K562 (cell line): ENCODE measurements at regions not wholly inside any gene's neighbourhood (a gene's known extent, or its start where the extent isn't known, plus 50 kb on each side); places are given as distances from the start of the nearest gene placed in this dataset.
"Not testable (repeated sequence)": the region's sequence is repeated elsewhere in the genome, so short reads cannot be mapped to it uniquely, and the experiment has no call there.

Experiments
- ATAC-seq: fragments of 200-7000 bp; cut with Tn5 transposase; 3 replicates; pipeline ENCODE4 v1.9.1; 2020; ENCODE audit warnings: moderate library complexity
- BruUV-seq: library from RNA; stranded (reverse); fragments of 400-500 nt; replicated peaks from 2 replicates; lab custom pipeline; 2021; lab: Mats Ljungman, UMichigan
- CTCF ChIA-PET: fragments of 300-600 bp; formaldehyde crosslinking; extraction: SDS; loops from one replicate; lab custom pipeline; 2021; ENCODE audit warnings: low intra/inter-chr PET ratio; lab: Yijun Ruan, JAX
- POLR2A ChIA-PET: fragments of 300-600, 350-650 bp; sonication (Branson Sonifier 250); formaldehyde crosslinking; extraction: SDS; loops from one replicate; lab custom pipeline; 2021; ENCODE audit warnings: antibody characterized with exemption, inconsistent platforms; lab: Yijun Ruan, JAX
- DNase-seq, 4 experiments: peaks; one replicate each; pipeline versions ENCODE4 v3.0.0 to v3.0.0-alpha.2; 2011 to 2018; ENCODE audit warnings: low spot score in 3 of 4, mixed read lengths in 3 of 4; ENCODE audit errors: extremely low read depth in 1 of 4
- FAIRE-seq: peaks from 2 replicates; lab custom pipeline; 2011; peaks lifted over from hg19 to GRCh38; lab: Jason Lieb, UNC
- H2AFZ ChIP-seq: 2 replicates; pipeline ENCODE4 v1.6.0; 2011; ENCODE audit warnings: low read depth, low read length, control low read depth, inconsistent platforms
- H3K27ac ChIP-seq: fragments of 200-600 bp; 3 replicates; pipeline ENCODE4 v1.8.0; 2011; ENCODE audit warnings: low read depth, mild to moderate bottlenecking, control low read depth, inconsistent platforms, low read length, moderate library complexity, mixed read lengths; ENCODE audit errors: extremely low read depth
- H3K27me3 ChIP-seq, 2 experiments: fragments of 300-600 bp in 1 of 2; 2 replicates in 1 of 2; 3 replicates in 1 of 2; pipeline versions ENCODE4 v1.6.0 to v1.8.0; 2011; ENCODE audit warnings: inconsistent platforms in 2 of 2, low read length in 2 of 2, mild to moderate bottlenecking in 1 of 2, mixed read lengths in 1 of 2, moderate library complexity in 1 of 2; ENCODE audit not compliant: control insufficient read depth in 2 of 2, insufficient read depth in 2 of 2
- H3K36me3 ChIP-seq: fragments of 300-600 bp; 3 replicates; pipeline ENCODE4 v1.8.0; 2011; ENCODE audit warnings: mild to moderate bottlenecking, low read length, inconsistent platforms; ENCODE audit not compliant: control insufficient read depth, insufficient read depth
- H3K4me1 ChIP-seq, 2 experiments: fragments of 200-600 bp in 1 of 2; replicated peaks in 1 of 2; 2 replicates in 1 of 2; 3 replicates in 1 of 2; pipeline versions ENCODE4 v1.5.1 to v1.8.0; 2011; ENCODE audit warnings: inconsistent platforms in 2 of 2, low read length in 2 of 2, mild to moderate bottlenecking in 1 of 2, mixed read lengths in 1 of 2, moderate library complexity in 1 of 2; ENCODE audit not compliant: control insufficient read depth in 2 of 2, insufficient read depth in 2 of 2
- H3K4me2 ChIP-seq: 2 replicates; pipeline ENCODE4 v1.6.1; 2011; ENCODE audit warnings: low read length, control low read depth, inconsistent platforms, mixed read lengths; ENCODE audit not compliant: insufficient read depth
- H3K4me3 ChIP-seq: fragments of 200-600 bp; sonication (generic), shearing (Covaris generic); 2 replicates; pipeline ENCODE4 v1.5.1; 2016; ENCODE audit warnings: control low read depth, inconsistent platforms
- H3K79me2 ChIP-seq: fragments of 200-600 bp; 3 replicates; pipeline ENCODE4 v1.8.0; 2011; ENCODE audit warnings: low read length, inconsistent platforms; ENCODE audit not compliant: control insufficient read depth, insufficient read depth
- H3K9ac ChIP-seq, 2 experiments: 2 replicates each; pipeline versions ENCODE4 v1.6.0 to v1.6.1; 2011; ENCODE audit warnings: low read depth in 2 of 2, low read length in 2 of 2, control low read depth in 1 of 2, inconsistent platforms in 1 of 2, mild to moderate bottlenecking in 1 of 2, mixed read lengths in 1 of 2; ENCODE audit not compliant: insufficient read depth in 1 of 2
- H3K9me1 ChIP-seq: one replicate; pipeline ENCODE4 v1.6.0; 2011; ENCODE audit warnings: inconsistent platforms, mild to moderate bottlenecking, low read length, moderate library complexity; ENCODE audit not compliant: control insufficient read depth, insufficient read depth
- H3K9me3 ChIP-seq: replicated peaks from 2 replicates; pipeline ENCODE4 v1.5.1; 2011; ENCODE audit warnings: low read depth, low read length, inconsistent platforms; ENCODE audit not compliant: control insufficient read depth, insufficient read depth
- H4K20me1 ChIP-seq: replicated peaks from 2 replicates; pipeline ENCODE4 v1.6.1; 2011; ENCODE audit warnings: low read length, inconsistent platforms, mixed read lengths; ENCODE audit not compliant: control insufficient read depth, insufficient read depth
- RAD21 ChIP-seq, 2 experiments: fragments of 250-450 bp in 1 of 2; fragments of 450-650 bp in 1 of 2; sonication (Bioruptor Pico) in 1 of 2; formaldehyde crosslinking in 1 of 2; IDR thresholded peaks in 1 of 2; conservative IDR thresholded peaks in 1 of 2; 2 replicates each; pipeline versions ENCODE4 v1.4.0 to v1.8.0; 2020 to 2022; ENCODE audit warnings: mild to moderate bottlenecking in 2 of 2, moderate library complexity in 1 of 2
- WGBS: fragments of 100-300 bp; shearing (Covaris generic); methylation state at CpG from one replicate; pipeline ENCODE4 v1.1.6; 2016; ENCODE audit warnings: low coverage, mixed read lengths; ENCODE audit not compliant: insufficient coverage; ENCODE audit errors: missing lambda C conversion rate; 5-methylcytosine and 5-hydroxymethylcytosine counted together
- in situ Hi-C: fragments of 300-500 bp; cut with MboI; formaldehyde crosslinking; loops from 4 replicates; pipeline ENCODE4 v1.15.0; 2018; ENCODE audit warnings: inconsistent platforms, mixed read lengths
- intact Hi-C: fragments of 100-400 bp; cut with micrococcal nuclease; formaldehyde crosslinking; loops from 2 replicates; pipeline ENCODE4 v1.14.2; 2022
- TF ChIP-seq, protein P1 (sequence below): IDR thresholded peaks from 2 replicates; pipeline ENCODE4 v1.6.1; 2016; ENCODE audit warnings: missing genetic modification characterization, missing compliant biosample characterization
- TF ChIP-seq, protein P2 (sequence below), 3 experiments: IDR thresholded peaks in 2 of 3; conservative IDR thresholded peaks in 1 of 3; 2 replicates each; pipeline ENCODE4 v1.5.1; 2011 to 2012; ENCODE audit warnings: low read length in 3 of 3, mild to moderate bottlenecking in 3 of 3, control low read depth in 2 of 3, improper control_type of control experiment in 1 of 3, inconsistent platforms in 1 of 3, low read depth in 1 of 3, mixed read lengths in 1 of 3, moderate library complexity in 1 of 3; ENCODE audit not compliant: insufficient read depth in 2 of 3
- TF ChIP-seq, protein P3 (sequence below): fragments of 450-650 bp; formaldehyde crosslinking; IDR thresholded peaks from 2 replicates; pipeline ENCODE4 v1.4.0; 2020; ENCODE audit warnings: mild to moderate bottlenecking, moderate library complexity

DNA sequence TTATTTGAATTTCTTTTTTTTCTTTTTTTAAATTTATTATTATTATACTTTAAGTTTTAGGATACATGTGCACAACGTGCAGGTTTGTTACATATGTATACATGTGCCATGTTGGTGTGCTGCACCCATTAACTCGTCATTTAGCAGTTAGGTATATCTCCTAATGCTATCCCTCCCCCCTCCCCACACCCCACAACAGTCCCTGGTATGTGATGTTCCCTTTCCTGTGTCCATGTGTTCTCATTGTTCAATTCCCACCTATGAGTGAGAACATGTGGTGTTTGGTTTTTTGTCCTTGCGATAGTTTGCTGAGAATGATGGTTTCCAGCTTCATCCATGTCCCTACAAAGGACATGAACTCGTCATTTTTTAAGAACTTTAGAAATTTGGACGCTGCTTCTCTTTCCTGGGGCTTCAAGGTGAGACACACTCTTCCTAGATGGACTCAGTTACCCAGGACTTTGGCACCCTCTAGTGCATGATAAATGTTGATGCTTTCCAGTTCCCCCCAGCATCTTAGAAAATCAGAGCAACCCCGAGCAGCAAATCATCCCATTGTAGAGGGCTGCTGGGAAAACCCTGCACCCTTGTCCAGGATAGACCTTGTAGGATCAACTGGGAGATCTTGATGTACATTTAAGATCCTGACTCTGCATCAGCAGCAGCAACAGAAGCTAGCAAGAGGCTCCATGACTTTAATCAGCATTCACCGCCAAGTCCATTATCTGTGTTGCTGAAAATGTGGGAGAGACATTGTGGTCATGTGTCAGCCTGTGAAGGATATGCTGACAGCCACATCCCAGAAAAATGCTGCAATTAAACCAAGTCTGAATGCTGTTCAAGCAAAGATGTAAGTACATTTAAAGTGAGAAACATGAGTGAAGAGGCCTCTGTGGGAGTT is 266.9 kb upstream of the FAM78B start:
- H3K9ac ChIP-seq, H3K4me2 ChIP-seq, H3K4me1 ChIP-seq, H4K20me1 ChIP-seq, H3K27me3 ChIP-seq, H3K9me3 ChIP-seq, H2AFZ ChIP-seq, H3K79me2 ChIP-seq, BruUV-seq, H3K9me1 ChIP-seq, H3K4me3 ChIP-seq, H3K27ac ChIP-seq, in situ Hi-C loops, H3K36me3 ChIP-seq: not testable (repeated sequence)
- ChIA-PET CTCF (interaction anchor here (0.6 kb wide), 1 partner anchor 508 kb away, joined by 3 read pairs; no protein-coding TSS in a partner anchor), POLR2A (interaction anchor here (1.0 kb wide), 1 partner anchor 509 kb away, joined by 6 read pairs; no protein-coding TSS in a partner anchor)
- FAIRE-seq, result peak; percentile 72
- intact Hi-C loops, result loop anchor here (1.0 to 5.0 kb wide), 3 partner anchors 300 to 1041 kb away; no protein-coding TSS in a partner anchor
- peak; percentile 25 to 62 (median 39) for DNase-seq
- peak; percentile 84 for ATAC-seq
- WGBS, result 5% methylated on average over 6 of the region's 7 CpGs
- TF ChIP-seq, protein P1, sequence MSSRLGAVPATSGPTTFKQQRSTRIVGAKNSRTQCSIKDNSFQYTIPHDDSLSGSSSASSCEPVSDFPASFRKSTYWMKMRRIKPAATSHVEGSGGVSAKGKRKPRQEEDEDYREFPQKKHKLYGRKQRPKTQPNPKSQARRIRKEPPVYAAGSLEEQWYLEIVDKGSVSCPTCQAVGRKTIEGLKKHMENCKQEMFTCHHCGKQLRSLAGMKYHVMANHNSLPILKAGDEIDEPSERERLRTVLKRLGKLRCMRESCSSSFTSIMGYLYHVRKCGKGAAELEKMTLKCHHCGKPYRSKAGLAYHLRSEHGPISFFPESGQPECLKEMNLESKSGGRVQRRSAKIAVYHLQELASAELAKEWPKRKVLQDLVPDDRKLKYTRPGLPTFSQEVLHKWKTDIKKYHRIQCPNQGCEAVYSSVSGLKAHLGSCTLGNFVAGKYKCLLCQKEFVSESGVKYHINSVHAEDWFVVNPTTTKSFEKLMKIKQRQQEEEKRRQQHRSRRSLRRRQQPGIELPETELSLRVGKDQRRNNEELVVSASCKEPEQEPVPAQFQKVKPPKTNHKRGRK, result 0 out of 2 replicates have a peak, but pooled peaks have one; percentile 15
- TF ChIP-seq, protein P2, sequence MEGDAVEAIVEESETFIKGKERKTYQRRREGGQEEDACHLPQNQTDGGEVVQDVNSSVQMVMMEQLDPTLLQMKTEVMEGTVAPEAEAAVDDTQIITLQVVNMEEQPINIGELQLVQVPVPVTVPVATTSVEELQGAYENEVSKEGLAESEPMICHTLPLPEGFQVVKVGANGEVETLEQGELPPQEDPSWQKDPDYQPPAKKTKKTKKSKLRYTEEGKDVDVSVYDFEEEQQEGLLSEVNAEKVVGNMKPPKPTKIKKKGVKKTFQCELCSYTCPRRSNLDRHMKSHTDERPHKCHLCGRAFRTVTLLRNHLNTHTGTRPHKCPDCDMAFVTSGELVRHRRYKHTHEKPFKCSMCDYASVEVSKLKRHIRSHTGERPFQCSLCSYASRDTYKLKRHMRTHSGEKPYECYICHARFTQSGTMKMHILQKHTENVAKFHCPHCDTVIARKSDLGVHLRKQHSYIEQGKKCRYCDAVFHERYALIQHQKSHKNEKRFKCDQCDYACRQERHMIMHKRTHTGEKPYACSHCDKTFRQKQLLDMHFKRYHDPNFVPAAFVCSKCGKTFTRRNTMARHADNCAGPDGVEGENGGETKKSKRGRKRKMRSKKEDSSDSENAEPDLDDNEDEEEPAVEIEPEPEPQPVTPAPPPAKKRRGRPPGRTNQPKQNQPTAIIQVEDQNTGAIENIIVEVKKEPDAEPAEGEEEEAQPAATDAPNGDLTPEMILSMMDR (IDR thresholded peaks at IDR 0.05 in 2 of 3, conservative IDR thresholded peaks at IDR 0.05 in 1 of 3; ENCODE audit: insufficient read depth in 2 of 3, low read depth in 1 of 3, low read length in 3 of 3), result peak; percentile 54 to 66 (median 56)
- TF ChIP-seq, protein P3, sequence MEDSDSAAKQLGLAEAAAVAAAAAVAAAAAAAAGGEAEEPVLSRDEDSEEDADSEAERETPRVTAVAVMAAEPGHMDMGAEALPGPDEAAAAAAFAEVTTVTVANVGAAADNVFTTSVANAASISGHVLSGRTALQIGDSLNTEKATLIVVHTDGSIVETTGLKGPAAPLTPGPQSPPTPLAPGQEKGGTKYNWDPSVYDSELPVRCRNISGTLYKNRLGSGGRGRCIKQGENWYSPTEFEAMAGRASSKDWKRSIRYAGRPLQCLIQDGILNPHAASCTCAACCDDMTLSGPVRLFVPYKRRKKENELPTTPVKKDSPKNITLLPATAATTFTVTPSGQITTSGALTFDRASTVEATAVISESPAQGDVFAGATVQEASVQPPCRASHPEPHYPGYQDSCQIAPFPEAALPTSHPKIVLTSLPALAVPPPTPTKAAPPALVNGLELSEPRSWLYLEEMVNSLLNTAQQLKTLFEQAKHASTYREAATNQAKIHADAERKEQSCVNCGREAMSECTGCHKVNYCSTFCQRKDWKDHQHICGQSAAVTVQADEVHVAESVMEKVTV (CRISPR knock-in tag), result peak; percentile 41; the same call in 1 of the 2 replicates
- TF ChIP-seq RAD21 (CRISPR knock-in tag; conservative IDR thresholded peaks at IDR 0.05 in 1 of 2, IDR thresholded peaks at IDR 0.05 in 1 of 2), result peak; percentile 66 to 77
